Left ventricle myocardium superior (tissue), 1 donor: ENCODE measurements at regions not wholly inside any gene's neighbourhood (a gene's known extent, or its start where the extent isn't known, plus 50 kb on each side); places are given as distances from the start of the nearest gene placed in this dataset.

Experiments used
- ATAC-seq: fragments of 200-7000 bp; cut with Tn5 transposase; one replicate; pipeline ENCODE4 v1.9.1; 2020; ENCODE audit warnings: mild to moderate bottlenecking, moderate library complexity
- DNase-seq: peaks from one replicate; pipeline ENCODE4 v3.0.0-alpha.2; 2020
- intact Hi-C: fragments of 100-400 bp; cut with micrococcal nuclease; formaldehyde crosslinking; loops from one replicate; pipeline ENCODE4 v1.11.0; 2022
- donor health status: DM: no; HTN: yes; CAD: no; lungs with severe emphysema.

DNA sequence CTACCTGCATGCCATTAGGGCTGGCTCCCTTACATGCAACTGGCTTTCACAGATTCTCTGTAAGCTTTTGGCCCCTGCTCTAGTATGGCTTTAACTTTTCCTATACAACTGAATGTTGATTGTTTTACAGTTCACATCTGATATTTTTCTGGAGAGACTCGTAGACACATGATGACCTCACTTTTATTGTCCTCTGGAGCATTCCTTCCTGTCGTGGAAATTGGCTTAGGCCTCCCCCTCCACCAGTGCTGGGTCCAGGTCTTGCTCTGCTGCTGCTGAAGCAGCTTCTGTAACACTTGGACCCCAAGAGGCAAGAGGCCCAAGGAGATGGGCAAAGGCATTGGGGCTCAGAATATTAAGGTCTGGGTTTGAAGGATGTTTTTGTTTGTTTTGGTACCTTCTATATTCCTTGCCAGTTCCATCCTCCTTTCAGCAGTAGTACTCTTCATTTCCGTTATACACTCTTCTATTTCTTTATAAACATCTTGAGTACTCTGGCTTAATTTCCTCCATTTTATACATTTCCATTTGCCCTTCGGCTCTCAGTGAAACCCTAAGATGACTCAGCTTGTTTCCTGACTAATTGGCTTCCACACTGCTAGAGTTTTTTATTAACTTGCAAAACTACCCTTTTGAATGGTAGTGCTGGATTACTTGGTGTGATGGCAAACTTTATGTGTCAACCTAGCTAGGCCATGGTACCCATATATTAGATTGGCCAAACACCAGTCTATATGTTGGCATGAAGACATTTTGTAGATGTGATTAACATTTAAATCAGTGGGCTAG lies 219.8 kb downstream of the CDCA7 start:
- no peak for DNase-seq
- intact Hi-C loops, result no loop called here
- ATAC-seq, result no peak

- ATAC-seq (no peak), DNase-seq (no peak)
- intact Hi-C loops, result no loop called here
Observed at GRCh38 chr2:173578404-173579107, 223.9 kb downstream of the CDCA7 start.

DNA sequence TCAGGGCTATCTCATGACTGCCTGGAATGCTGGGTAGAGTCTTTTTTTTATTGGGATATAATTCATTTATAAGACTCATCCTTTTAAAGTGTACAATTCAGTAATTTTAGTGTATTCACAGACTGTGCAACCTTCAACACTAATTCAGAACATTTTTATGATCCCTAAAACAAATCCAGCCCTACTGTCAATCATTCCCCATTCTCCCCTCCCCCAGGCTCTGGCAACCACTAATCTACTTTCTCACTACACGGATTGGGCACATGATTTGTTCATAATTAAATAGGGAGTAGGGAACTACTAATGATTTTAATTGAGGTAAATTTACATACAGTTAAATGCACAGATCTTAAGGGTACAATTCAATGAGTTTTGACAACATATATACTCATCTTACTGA lies 225.7 kb downstream of the CDCA7 start:
- DNase-seq (no peak), ATAC-seq (no peak)
- intact Hi-C loops, result no loop called here

DNA sequence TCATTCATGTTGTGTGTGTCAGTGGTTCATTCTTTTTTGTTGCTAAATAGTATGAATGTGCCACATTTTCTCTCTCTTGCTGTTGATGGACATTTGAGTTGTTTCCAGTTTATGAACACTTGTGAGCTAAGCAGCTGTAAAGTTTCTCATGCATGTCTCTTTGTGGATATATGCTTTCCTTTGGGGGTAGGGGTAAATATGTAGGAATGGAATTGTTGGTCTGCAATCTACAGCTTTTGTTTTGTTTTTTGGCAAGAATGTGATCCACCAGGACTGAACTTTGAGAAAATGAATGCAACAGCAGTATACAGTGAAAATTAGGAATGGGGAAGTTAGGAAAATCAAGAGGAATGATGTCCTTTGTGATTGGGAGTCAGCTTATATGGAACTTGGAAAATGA lies 226.3 kb downstream of the CDCA7 start:
- DNase-seq, result no peak
- intact Hi-C loops, result no loop called here
- no peak for ATAC-seq

DNA sequence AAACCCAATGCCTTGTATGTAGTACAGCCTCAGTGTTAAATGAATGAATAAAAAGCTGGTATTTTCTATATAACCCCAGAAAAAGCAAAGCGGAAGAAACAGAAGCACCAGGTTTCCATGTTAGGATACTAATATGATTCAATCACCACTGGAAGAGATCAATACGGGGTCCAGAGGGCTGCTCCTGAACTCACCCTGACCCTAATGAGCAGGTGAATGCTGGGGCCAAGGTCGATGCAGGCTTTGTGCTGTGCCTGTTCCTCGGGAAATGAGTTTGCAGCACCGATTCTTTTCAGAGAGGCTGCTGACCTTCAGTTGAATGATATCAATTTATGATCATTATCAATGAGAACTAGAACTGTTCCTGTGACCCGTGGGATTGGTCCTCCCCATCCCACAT lies 228.5 kb downstream of the CDCA7 start:
- no peak for DNase-seq
- ATAC-seq, result no peak
- intact Hi-C loops, result no loop called here

DNA sequence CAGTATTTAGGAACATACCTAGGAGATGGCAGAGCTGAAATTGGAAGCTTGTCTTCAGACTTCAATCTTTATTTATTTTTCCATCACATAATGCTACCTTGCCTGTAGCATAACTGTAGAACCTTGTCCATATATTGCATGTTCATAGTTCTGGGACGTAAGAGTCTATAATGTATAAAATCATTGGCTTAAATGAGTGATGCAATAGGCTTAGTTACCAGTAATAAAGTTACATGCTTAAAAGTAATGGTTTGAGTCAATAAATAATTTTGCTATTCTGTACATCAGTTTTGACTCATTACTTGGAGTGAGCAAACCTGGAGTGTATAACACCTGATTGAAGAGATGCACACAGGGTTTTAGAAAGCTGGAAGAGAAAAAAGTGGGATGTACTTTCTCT lies 229.3 kb downstream of the CDCA7 start:
- no peak for ATAC-seq
- intact Hi-C loops, result no loop called here

GRCh38 chr2:173584676-173585458 lies 230.2 kb downstream of the CDCA7 start:
- ATAC-seq, result no peak
- no peak for DNase-seq
- intact Hi-C loops, result no loop called here

More for the DNA sequence above, 229.3 kb downstream of the CDCA7 start:
- no peak for DNase-seq

DNA sequence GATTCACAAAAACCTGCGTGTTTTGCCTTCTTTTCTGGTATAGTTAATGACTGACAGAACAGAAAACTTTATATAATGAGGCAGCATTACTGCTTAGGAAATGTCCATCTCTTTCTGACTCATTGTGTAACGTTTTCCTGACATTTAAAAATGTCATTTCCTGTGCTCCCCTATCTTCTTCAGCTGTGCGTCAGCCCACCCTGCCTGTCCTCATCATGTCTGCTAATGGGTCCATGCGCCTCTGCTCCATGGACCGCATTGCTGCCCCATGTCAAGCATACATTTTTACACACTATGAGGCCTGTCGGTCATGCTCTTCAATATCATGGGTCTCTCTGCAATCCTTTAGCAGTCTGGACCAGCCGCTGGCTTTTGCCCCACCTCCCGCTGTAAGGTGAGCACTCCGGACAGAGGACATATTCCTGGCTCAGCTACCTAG lies 234.3 kb downstream of the CDCA7 start:
- intact Hi-C loops, result no loop called here
- ATAC-seq (peak; percentile 38), DNase-seq (no peak)

- DNase-seq (no peak), ATAC-seq (peak; percentile 54)
- intact Hi-C loops, result no loop called here
Observed at GRCh38 chr2:173589604-173590275, 235.1 kb downstream of the CDCA7 start.

DNA sequence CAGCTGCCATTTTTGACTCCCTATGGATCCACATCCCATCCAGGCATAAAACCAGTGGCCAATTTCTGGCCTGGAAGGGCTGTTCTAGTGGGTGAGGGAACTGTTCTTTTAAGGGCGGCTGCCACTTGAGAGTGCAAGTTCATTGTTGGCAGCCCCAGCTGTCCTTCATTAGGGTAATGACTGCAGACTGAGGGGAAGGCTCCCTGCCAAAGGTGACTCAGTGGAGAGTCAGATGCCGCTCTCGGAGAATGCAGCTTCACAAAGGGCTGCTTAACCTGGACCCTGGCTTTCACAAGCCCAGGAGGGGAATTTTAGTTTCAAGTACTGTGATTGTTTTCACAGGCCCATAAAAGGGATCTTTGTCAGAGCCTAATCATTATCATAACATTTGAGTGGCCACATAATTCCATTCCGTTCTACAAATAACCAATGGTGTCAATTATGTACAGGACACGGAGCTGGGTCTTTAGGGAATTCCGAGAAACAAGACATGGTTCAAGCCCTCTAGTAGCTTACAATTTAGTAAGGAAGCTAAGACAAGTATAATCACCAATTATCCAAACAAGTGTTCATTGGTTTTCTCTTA lies 235.7 kb downstream of the CDCA7 start:
- ATAC-seq, result peak; percentile 99
- intact Hi-C loops, result no loop called here
- DNase-seq, result peak; percentile 71

DNA sequence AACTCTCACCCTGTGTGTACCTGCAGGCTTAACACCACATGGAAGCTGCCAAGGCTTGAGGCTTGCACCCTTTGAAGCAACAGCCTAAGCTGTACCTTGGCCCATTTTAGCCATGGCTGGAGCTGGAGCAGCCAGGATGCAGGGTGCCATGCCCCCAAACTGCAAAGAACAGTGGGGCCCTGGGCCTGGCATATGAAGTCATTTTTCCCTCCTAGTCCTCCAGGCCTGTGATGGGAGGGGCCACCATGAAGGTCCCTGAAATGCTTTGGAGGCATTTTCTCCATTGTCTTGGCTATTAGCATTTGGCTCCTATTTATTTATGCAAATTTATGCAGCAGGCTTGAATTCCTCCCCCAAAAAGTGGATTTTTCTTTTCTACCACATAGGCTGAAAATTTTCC lies 238.4 kb downstream of the CDCA7 start:
- intact Hi-C loops, result no loop called here
- DNase-seq, result no peak

GRCh38 chr2:173596244-173596643 lies 241.6 kb downstream of the CDCA7 start:
- intact Hi-C loops, result no loop called here
- DNase-seq (no peak), ATAC-seq (no peak)

More for the DNA sequence above, 238.4 kb downstream of the CDCA7 start:
- ATAC-seq, result no peak

DNA sequence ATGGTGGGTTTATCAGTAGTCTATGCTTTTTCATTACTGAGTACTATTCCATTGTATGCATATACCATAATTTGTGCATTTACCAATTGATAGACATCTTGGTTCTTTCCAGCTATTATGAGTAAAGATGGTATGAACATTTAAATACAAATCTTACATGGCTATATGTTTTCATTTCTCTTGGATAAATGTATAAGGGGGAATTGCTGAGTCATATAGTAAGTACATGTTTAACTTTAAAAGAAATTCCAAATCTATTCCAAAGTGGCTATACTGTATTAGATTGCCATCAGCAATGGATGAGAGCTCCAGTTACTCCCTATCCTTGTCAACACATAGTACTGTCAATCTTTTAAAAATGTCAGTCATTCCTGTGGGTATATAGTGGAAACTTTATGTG lies 243.9 kb downstream of the CDCA7 start:
- intact Hi-C loops, result no loop called here
- ATAC-seq (no peak), DNase-seq (no peak)

GRCh38 chr2:173599821-173600359 lies 245.2 kb downstream of the CDCA7 start:
- no peak for DNase-seq
- no peak for ATAC-seq
- intact Hi-C loops, result no loop called here

DNA sequence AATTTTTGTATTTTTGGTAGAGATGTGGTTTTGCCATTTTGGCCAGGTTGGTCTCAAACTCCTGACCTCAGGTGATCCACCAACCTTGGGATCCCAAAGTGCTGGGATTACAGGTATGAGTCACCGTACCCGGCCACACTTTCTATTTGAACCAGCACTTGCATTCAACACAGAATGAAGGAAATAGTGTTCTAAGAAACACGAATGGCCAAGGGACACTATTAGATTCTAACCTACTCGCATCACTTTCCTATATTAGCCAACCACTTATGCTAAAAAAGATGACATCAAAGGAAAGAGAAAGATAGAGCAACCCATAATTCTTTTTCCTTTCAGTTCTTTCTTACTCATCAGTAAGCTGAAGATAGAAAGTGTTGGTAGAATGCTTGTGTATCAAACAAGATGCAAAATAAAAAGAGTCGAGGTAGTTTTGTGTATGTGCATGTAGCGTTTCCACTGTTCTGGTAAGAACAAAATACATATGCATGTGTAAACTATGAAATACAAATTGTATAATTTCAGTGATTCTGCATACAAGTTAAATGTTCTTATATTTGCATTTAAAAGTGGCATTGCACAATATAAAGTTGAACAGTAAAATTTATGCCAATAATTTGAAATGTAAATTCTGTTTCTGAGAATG lies 247.6 kb downstream of the CDCA7 start:
- intact Hi-C loops, result no loop called here

GRCh38 chr2:173605994-173606393 lies 251.3 kb downstream of the CDCA7 start:
- DNase-seq, result no peak
- intact Hi-C loops, result no loop called here
- ATAC-seq, result no peak

More for the DNA sequence above, 247.6 kb downstream of the CDCA7 start:
- ATAC-seq (no peak), DNase-seq (no peak)

DNA sequence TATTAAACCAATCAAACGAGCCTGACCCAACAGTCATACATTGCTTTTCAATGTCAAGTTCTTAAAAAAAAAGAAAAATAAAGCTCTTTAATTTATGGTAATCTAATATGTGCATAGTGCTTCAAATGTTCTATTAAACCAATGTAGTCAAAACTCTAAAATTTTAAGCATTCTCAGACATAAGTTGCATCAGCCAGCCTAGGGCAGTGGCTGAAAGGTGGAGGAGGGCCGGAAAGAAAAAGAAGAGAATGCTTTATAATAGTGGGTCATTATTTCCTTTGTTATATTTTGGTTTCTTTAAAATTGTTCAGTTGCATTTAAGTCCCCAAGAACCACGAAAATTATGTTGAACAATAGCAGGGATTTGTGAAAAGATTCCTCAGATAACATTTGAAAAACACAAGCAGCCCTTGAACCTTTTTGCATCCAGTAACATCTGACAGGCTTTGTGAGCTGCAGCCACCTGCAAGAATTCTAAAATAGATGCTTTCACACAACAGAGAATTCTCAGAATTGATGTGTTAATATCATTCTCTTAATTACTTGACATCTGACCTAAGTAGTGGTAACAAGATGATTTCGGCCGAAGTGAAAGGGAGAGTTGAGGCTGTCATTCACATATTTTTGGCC lies 252.1 kb downstream of the CDCA7 start:
- no peak for DNase-seq
- intact Hi-C loops, result no loop called here

More for the DNA sequence above, 252.1 kb downstream of the CDCA7 start:
- no peak for ATAC-seq
